ENCODE measurements at regions not wholly inside any gene's neighbourhood (a gene's known extent, or its start where the extent isn't known, plus 50 kb on each side); places are given as distances from the start of the nearest gene placed in this dataset.

DNA sequence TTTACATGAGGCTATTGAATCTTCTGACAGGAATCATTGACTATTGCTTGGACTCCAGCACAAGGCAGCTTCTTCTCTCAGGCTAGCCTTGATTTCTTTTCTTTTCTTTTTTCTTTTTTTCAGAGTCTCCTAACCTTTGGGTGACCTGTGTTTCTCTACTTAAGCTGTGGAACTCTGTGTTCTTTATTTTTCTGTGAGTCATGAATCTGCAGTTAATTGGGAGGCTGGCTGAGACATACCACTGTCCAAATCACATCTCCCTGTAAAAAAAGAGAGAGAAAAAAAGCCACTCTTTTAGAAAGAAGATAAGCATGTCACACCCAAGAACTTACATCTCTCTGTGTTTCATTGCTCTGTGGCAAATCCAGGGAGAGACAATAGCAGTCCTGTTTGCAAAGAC, 681.2 kb upstream of the TSPY4 start:
- no peak overlapping the region for H2AFZ ChIP-seq (ENCODE audit: low read length)
- H3K79me2 ChIP-seq (ENCODE audit: insufficient read depth, low read length) = no peaks in the 10 kb centered on the region
- intact Hi-C loops (cut with micrococcal nuclease; ENCODE audit: unreplicated experiment) = no loop called here
- no TSS peak for BruUV-seq (replicated peaks)
- H3K27ac ChIP-seq (ENCODE audit: extremely low read length, insufficient read depth, low read length) = no peak overlapping the region
- H4K20me1 ChIP-seq (ENCODE audit: insufficient read depth, low read length) = no peaks in the 10 kb centered on the region
- CTCF ChIA-PET (ENCODE audit: low intra/inter-chr PET ratio, low total read pairs) = no interaction called here
- no peak for DNase-seq (ENCODE audit: low spot score)
- no peaks in the 10 kb centered on the region for H3K36me3 ChIP-seq (replicated peaks in 1 of 2; ENCODE audit: control insufficient read depth in 1 of 2, insufficient read depth in 2 of 2, low read length in 2 of 2)
- H3K4me3 ChIP-seq (replicated peaks in 1 of 3; ENCODE audit: insufficient read depth in 1 of 3, low read depth in 2 of 3, low read length in 3 of 3) = no peak overlapping the region
- no peaks in the 10 kb centered on the region for H3K4me1 ChIP-seq (ENCODE audit: insufficient read depth, low read length)
- peaks cover 58% of the 10 kb centered on the region; the same call in 1 of the 2 replicates for H3K9me3 ChIP-seq (ENCODE audit: low read length)
- H3K27me3 ChIP-seq (ENCODE audit: control insufficient read depth in 1 of 2, insufficient read depth in 2 of 2, low read length in 2 of 2) = no peaks in the 10 kb centered on the region
- ATAC-seq = no peak
- POLR2A ChIA-PET = no interaction called here
- H3K4me2 ChIP-seq (ENCODE audit: low read depth, low read length) = no peak overlapping the region
- TF ChIP-seq ZNF678 (CRISPR knock-in tag; IDR thresholded peaks at IDR 0.05) (no peak), ZNF747 (CRISPR knock-in tag; IDR thresholded peaks at IDR 0.05; ENCODE audit: borderline replicate concordance) (no peak), NR2F2 (IDR thresholded peaks at IDR 0.05; ENCODE audit: borderline replicate concordance, low read depth) (no peak), ARNT (IDR thresholded peaks at IDR 0.05) (no peak), FOSL2 (CRISPR knock-in tag; IDR thresholded peaks at IDR 0.05) (no peak), ZNF549 (CRISPR knock-in tag; IDR thresholded peaks at IDR 0.05) (no peak), THAP11 (CRISPR knock-in tag; IDR thresholded peaks at IDR 0.05) (no peak), ARNT2 (CRISPR knock-in tag; IDR thresholded peaks at IDR 0.05; ENCODE audit: low read depth) (no peak), ZNF597 (CRISPR knock-in tag; IDR thresholded peaks at IDR 0.05) (no peak), PRPF4 (IDR thresholded peaks at IDR 0.05; ENCODE audit: low read depth, low read length, poor library complexity, severe bottlenecking) (no peak), ZFP90 (CRISPR knock-in tag; IDR thresholded peaks at IDR 0.05; ENCODE audit: borderline replicate concordance) (no peak), SMARCC2 (IDR thresholded peaks at IDR 0.05) (no peak)
- TF ChIP-seq, protein P1, sequence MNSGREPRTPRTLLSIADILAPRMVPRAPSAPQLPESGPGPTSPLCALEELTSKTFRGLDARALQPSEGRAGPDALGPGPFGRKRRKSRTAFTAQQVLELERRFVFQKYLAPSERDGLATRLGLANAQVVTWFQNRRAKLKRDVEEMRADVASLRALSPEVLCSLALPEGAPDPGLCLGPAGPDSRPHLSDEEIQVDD (CRISPR knock-in tag; IDR thresholded peaks at IDR 0.05; ENCODE audit: borderline replicate concordance) = no peak
- TF ChIP-seq, protein P2, sequence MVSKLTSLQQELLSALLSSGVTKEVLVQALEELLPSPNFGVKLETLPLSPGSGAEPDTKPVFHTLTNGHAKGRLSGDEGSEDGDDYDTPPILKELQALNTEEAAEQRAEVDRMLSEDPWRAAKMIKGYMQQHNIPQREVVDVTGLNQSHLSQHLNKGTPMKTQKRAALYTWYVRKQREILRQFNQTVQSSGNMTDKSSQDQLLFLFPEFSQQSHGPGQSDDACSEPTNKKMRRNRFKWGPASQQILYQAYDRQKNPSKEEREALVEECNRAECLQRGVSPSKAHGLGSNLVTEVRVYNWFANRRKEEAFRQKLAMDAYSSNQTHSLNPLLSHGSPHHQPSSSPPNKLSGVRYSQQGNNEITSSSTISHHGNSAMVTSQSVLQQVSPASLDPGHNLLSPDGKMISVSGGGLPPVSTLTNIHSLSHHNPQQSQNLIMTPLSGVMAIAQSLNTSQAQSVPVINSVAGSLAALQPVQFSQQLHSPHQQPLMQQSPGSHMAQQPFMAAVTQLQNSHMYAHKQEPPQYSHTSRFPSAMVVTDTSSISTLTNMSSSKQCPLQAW (CRISPR knock-in tag; IDR thresholded peaks at IDR 0.05) = no peak
- no peak for FAIRE-seq
- H3K9ac ChIP-seq (ENCODE audit: insufficient read depth, low read depth, low read length) = no peak overlapping the region
- in situ Hi-C loops (cut with HindIII; ENCODE audit: extremely low pct_ligation_motif_present, low pct_unique_long_range_greater_than_20kb) = loop anchor here (25.0 kb wide), 1 partner anchor 119 kb away; no protein-coding TSS in a partner anchor

All from HepG2 (cell line).